Spinal cord (tissue), 9 donors: ENCODE measurements at regions not wholly inside any gene's neighbourhood (a gene's known extent, or its start where the extent isn't known, plus 50 kb on each side); places are given as distances from the start of the nearest gene placed in this dataset.

Experiments used
- DNase-seq, 6 donors: peaks; one replicate each; pipeline versions ENCODE4 v3.0.0 to v3.0.0-alpha.2; 2013 to 2015; ENCODE audit warnings: low spot score in 6 of 6, low read depth in 4 of 6
- H3K27ac ChIP-seq: one replicate; pipeline ENCODE4 v1.5.1; 2013; ENCODE audit warnings: low read depth, low read length, control low read depth
- H3K27me3 ChIP-seq: one replicate; pipeline ENCODE4 v1.6.1; 2013; ENCODE audit warnings: low read length; ENCODE audit not compliant: control insufficient read depth, insufficient read depth
- H3K36me3 ChIP-seq: one replicate; pipeline ENCODE4 v1.6.1; 2013; ENCODE audit warnings: low read length; ENCODE audit not compliant: control insufficient read depth, insufficient read depth
- H3K4me1 ChIP-seq: one replicate; pipeline ENCODE4 v1.6.1; 2013; ENCODE audit warnings: low read length; ENCODE audit not compliant: control insufficient read depth, insufficient read depth
- H3K4me3 ChIP-seq: one replicate; pipeline ENCODE4 v1.5.1; 2013; ENCODE audit warnings: low read depth, low read length, control low read depth
- H3K9me3 ChIP-seq: one replicate; pipeline ENCODE4 v1.6.1; 2013; ENCODE audit warnings: low read length; ENCODE audit not compliant: control insufficient read depth, insufficient read depth
- WGBS: methylation state at CpG from one replicate; pipeline ENCODE4 v1.1.5; 2013; ENCODE audit warnings: missing lambda C conversion rate; ENCODE audit not compliant: insufficient coverage; 5-methylcytosine and 5-hydroxymethylcytosine counted together
- donor health status: healthy.

- Histone ChIP-seq H3K36me3 (no peaks in the 10 kb centered on the region), H3K27ac (no peak overlapping the region), H3K27me3 (no peaks in the 10 kb centered on the region), H3K4me1 (no peaks in the 10 kb centered on the region), H3K4me3 (no peak overlapping the region), H3K9me3 (no peaks in the 10 kb centered on the region)
- 100% methylated on average over 2 of the region's 4 CpGs for WGBS
- no peak for DNase-seq
Observed at GRCh38 chr10:57754803-57755202, 512.9 kb downstream of the IPMK start.

DNA sequence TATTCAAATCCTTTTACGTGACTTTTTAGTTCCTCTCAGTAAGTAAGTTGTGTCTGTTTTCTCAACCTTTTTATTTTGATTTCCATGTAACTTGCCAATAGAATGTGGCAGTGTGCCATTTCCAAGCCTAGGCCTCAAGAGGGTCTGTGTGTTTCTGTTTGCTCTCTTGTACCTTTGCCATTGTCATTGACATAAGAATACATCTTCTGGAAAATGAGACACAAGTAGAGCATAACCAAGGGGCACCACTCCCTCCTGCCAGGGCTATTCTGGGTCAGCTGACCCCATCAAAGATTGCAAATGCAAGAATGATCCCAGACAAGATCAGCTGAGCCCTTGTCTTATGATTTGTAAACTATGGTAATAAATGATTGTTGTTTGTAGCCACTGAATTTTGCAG, 524.0 kb downstream of the IPMK start:
- H3K4me1 ChIP-seq, result no peaks in the 10 kb centered on the region
- WGBS, result no CpG with 5 or more reads among the region's 1 CpG
- peak in 1 of 6 donors; percentile 1 for DNase-seq

DNA sequence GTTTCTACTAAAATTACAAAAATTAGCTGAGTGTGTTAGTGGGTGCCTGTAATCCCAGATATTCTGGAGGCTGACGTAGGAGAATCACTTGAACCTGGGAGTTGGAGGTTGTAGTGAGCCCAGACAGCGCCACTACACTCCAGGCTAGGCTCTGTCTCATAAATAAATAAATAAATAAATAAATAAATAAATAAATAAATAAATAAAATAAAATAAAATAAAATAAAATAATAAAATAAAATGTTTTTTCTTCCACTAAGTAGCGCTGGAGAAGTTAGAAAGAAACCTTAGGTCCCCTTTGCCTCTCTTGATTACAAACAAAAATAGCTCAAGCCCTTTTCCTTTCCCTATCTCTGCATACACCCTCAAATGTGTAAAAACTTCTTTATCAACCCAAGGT, 525.9 kb downstream of the IPMK start:
- H3K36me3 ChIP-seq, result no peaks in the 10 kb centered on the region
- whole genome bisulfite sequencing, result no CpG with 5 or more reads among the region's 3 CpGs

More for the DNA sequence above, 524.0 kb downstream of the IPMK start:
- Histone ChIP-seq H3K9me3 (no peaks in the 10 kb centered on the region), H3K36me3 (no peaks in the 10 kb centered on the region), H3K4me3 (no peak overlapping the region), H3K27ac (no peak overlapping the region), H3K27me3 (no peaks in the 10 kb centered on the region)

DNA sequence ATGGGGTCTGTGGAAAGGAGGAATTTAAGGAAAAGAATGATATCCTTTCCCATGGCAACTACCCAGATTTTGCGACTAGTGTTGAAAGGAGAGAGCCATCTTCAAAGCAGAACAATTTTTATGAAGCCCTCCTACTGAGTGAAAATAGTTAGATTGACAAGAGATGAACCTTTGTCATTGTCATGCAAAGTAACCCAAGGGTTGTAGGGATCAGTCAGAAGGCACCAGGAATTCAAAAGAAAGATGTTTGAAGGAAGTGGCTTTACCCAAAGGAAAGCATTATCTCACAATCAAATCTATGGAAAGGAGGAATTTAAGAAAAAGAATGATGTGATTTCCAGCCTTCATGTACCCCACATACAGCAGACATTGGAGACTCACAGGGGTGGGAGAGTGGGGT, 544.4 kb downstream of the IPMK start:
- no CpG with 5 or more reads among the region's 1 CpG for WGBS
- Histone ChIP-seq H3K27me3 (no peaks in the 10 kb centered on the region), H3K27ac (no peak overlapping the region)

More for the DNA sequence above, 525.9 kb downstream of the IPMK start:
- DNase-seq, result no peak
- H3K9me3 ChIP-seq, result no peaks in the 10 kb centered on the region
- no peak overlapping the region for H3K27ac ChIP-seq
- no peak overlapping the region for H3K4me3 ChIP-seq
- H3K27me3 ChIP-seq, result no peaks in the 10 kb centered on the region
- H3K4me1 ChIP-seq, result no peaks in the 10 kb centered on the region

DNA sequence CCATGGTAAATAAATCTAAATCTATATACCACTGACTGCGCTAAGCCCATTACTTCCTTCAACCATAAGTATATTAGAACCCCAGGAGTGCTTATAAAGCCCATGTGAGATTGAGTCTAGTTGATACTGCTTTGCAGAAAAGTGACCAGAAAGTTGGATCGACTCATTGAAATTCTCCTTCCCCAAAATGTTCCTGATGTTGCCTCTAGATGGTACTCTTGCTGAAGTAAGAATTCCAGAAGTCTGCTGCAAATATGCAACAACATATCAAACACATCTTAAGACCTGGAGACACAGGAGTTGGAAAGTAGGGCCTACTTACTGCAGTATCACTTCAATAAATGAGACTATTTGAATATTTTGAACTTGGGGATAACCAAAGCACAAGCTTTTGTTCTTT, 550.8 kb downstream of the IPMK start:
- WGBS, result 60% methylated on average over 1 of the region's 2 CpGs

More for the DNA sequence above, 544.4 kb downstream of the IPMK start:
- Histone ChIP-seq H3K9me3 (no peaks in the 10 kb centered on the region), H3K36me3 (no peaks in the 10 kb centered on the region), H3K4me1 (no peaks in the 10 kb centered on the region), H3K4me3 (no peak overlapping the region)
- DNase-seq, result no peak

DNA sequence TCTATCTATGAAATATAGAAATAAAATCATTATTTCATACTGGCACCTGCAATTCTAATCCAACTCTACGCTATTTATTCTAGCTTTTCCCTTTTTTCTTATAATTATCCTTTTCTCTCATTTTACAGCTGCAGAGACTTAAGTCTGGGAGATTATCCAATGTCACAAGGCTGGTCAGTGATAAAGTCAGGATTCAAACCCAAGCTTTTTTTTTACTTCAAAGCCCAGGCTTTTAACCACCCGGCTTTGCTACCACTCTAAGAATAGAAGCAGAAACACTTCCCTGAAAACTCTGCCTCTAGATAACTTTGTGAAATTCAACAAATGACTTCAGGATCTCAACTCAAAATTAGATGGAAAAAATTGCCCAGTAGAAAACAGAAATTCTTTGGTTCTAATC, 552.5 kb downstream of the IPMK start:
- DNase-seq, result no peak
- H3K9me3 ChIP-seq, result no peaks in the 10 kb centered on the region
- H3K4me3 ChIP-seq, result no peak overlapping the region
- 100% methylated on average over 1 of the region's 2 CpGs for WGBS
- no peaks in the 10 kb centered on the region for H3K27me3 ChIP-seq
- no peaks in the 10 kb centered on the region for H3K36me3 ChIP-seq
- H3K27ac ChIP-seq, result no peak overlapping the region
- H3K4me1 ChIP-seq, result no peaks in the 10 kb centered on the region

More for the DNA sequence above, 550.8 kb downstream of the IPMK start:
- no peaks in the 10 kb centered on the region for H3K36me3 ChIP-seq
- no peak overlapping the region for H3K4me3 ChIP-seq
- peak in 1 of 6 donors; percentile 16 for DNase-seq
- no peaks in the 10 kb centered on the region for H3K4me1 ChIP-seq
- no peaks in the 10 kb centered on the region for H3K9me3 ChIP-seq
- no peak overlapping the region for H3K27ac ChIP-seq
- H3K27me3 ChIP-seq, result no peaks in the 10 kb centered on the region

DNA sequence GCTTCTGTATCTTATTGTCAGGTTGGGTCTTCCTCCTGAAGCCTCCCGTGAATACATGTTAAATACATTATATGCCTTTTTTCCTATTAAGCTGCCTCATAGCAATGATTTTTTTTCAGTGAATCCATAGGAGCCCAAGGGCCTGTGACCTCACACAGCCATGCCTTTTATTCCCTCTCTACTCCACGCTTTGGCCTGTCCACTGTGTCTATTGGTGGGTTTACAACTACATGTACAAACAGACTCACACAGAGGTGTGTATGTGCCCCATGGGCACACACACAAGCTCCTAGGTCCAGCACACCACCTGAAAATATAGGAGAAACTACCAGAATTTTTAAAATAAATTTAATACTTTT, 560.4 kb downstream of the IPMK start:
- Histone ChIP-seq H3K27ac (no peak overlapping the region), H3K4me3 (no peak overlapping the region), H3K4me1 (no peaks in the 10 kb centered on the region), H3K27me3 (no peaks in the 10 kb centered on the region), H3K9me3 (no peaks in the 10 kb centered on the region), H3K36me3 (no peaks in the 10 kb centered on the region)
- no CpG with 5 or more reads among the region's 2 CpGs for WGBS
- no peak for DNase-seq

DNA sequence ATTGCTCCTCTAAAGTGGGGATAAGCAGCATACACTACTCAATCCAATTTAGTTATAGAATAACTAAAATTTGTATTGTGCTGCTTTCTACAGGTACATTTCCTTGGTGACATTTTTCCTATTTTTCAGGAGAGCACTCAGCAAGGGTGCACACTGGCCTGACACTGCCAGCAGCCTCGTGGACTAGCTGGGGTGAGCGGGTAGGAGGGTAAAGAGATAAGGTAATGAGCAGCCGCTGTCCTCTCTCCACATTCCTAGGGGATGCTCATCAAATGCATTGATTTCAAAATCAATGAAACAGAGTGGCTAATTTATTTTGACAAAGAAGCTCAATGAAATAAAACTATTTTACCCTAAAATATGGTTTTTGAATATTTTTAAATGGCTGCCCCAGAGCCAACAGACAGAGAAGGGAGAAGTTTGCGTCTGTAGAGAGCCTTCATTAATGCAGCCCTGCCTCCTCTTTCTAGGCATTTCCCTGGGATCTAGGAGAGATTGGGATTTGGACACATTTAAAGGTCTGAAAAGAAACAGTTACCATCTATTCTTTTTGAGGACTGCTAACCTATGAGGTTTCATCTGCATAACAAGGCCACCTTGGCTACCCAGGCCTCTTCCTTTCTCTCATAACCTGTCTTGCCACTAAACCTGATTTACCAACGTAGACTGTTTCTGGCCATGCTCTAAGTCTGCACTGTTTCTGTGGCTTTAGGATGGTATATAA, 561.0 kb downstream of the IPMK start:
- Histone ChIP-seq H3K4me3 (no peak overlapping the region), H3K36me3 (no peaks in the 10 kb centered on the region), H3K9me3 (no peaks in the 10 kb centered on the region), H3K4me1 (no peaks in the 10 kb centered on the region), H3K27ac (no peak overlapping the region), H3K27me3 (no peaks in the 10 kb centered on the region)
- WGBS, result no CpG with 5 or more reads among the region's 5 CpGs
- DNase-seq, result no peak

- Histone ChIP-seq H3K4me3 (no peak overlapping the region), H3K36me3 (no peaks in the 10 kb centered on the region), H3K27ac (no peak overlapping the region), H3K4me1 (no peaks in the 10 kb centered on the region), H3K9me3 (no peaks in the 10 kb centered on the region), H3K27me3 (no peaks in the 10 kb centered on the region)
- DNase-seq, result no peak
- WGBS, result no CpG with 5 or more reads among the region's 1 CpG
Observed at GRCh38 chr10:57706016-57706415, 561.7 kb downstream of the IPMK start.

- peak in 2 of 6 donors; percentile 2 to 34 for DNase-seq
- WGBS, result no CpG with 5 or more reads among the region's 1 CpG
- Histone ChIP-seq H3K36me3 (no peaks in the 10 kb centered on the region), H3K4me1 (no peaks in the 10 kb centered on the region), H3K27ac (no peak overlapping the region), H3K4me3 (no peak overlapping the region), H3K27me3 (no peaks in the 10 kb centered on the region), H3K9me3 (no peaks in the 10 kb centered on the region)
Observed at GRCh38 chr10:57699944-57700343, 567.8 kb downstream of the IPMK start.
